H9 (cell line): ENCODE measurements at regions not wholly inside any gene's neighbourhood (a gene's known extent, or its start where the extent isn't known, plus 50 kb on each side); places are given as distances from the start of the nearest gene placed in this dataset.

Source experiments
- DNase-seq: peaks from one replicate; pipeline ENCODE4 v3.0.0-alpha.2; 2017
- H2AFZ ChIP-seq: one replicate; pipeline ENCODE4 v1.6.1; 2013; ENCODE audit warnings: mild to moderate bottlenecking, low read length, control low read depth, moderate library complexity
- H2AK5ac ChIP-seq: 2 replicates; pipeline ENCODE4 v1.6.1; 2013; ENCODE audit warnings: low read length, control low read depth, mixed read lengths; ENCODE audit not compliant: insufficient read length
- H2BK120ac ChIP-seq: one replicate; pipeline ENCODE4 v1.6.1; 2013; ENCODE audit warnings: low read depth, mild to moderate bottlenecking, low read length, control low read depth, inconsistent platforms; ENCODE audit not compliant: poor library complexity, severe bottlenecking
- H2BK12ac ChIP-seq: 2 replicates; pipeline ENCODE4 v1.6.1; 2013; ENCODE audit warnings: low read length, control low read depth, mixed read lengths, low read depth; ENCODE audit not compliant: insufficient read length
- H2BK15ac ChIP-seq: 2 replicates; pipeline ENCODE4 v1.6.1; 2013; ENCODE audit warnings: low read depth, low read length, control low read depth
- H2BK20ac ChIP-seq: one replicate; pipeline ENCODE4 v1.6.1; 2013; ENCODE audit warnings: low read depth, mild to moderate bottlenecking, low read length, control low read depth, inconsistent platforms; ENCODE audit not compliant: poor library complexity, severe bottlenecking
- H2BK5ac ChIP-seq: 2 replicates; pipeline ENCODE4 v1.6.1; 2013; ENCODE audit warnings: low read length, control low read depth, mixed read lengths; ENCODE audit not compliant: insufficient read length
- H3K14ac ChIP-seq: 2 replicates; pipeline ENCODE4 v1.6.1; 2013; ENCODE audit warnings: low read length, control low read depth; ENCODE audit not compliant: insufficient read depth
- H3K18ac ChIP-seq: 2 replicates; pipeline ENCODE4 v1.6.1; 2013; ENCODE audit warnings: low read depth, mild to moderate bottlenecking, mixed read lengths, low read length, control low read depth; ENCODE audit not compliant: insufficient read length
- H3K23ac ChIP-seq: 2 replicates; pipeline ENCODE4 v1.6.1; 2013; ENCODE audit warnings: low read length, control low read depth, mixed read lengths, low read depth; ENCODE audit not compliant: insufficient read length
- H3K23me2 ChIP-seq: 2 replicates; pipeline ENCODE4 v1.6.1; 2013; ENCODE audit warnings: low read depth, mild to moderate bottlenecking, mixed read lengths, low read length, control low read depth; ENCODE audit not compliant: insufficient read length, poor library complexity, severe bottlenecking
- H3K27ac ChIP-seq: 2 replicates; pipeline ENCODE4 v1.5.1; 2013; ENCODE audit warnings: low read length, control low read depth, mixed read lengths, low read depth; ENCODE audit not compliant: insufficient read length
- H3K27me3 ChIP-seq: 2 replicates; pipeline ENCODE4 v1.6.1; 2013; ENCODE audit warnings: low read length, control low read depth, inconsistent platforms; ENCODE audit not compliant: insufficient read depth
- H3K4ac ChIP-seq: 2 replicates; pipeline ENCODE4 v1.6.1; 2013; ENCODE audit warnings: low read depth, mild to moderate bottlenecking, control low read depth, inconsistent platforms, low read length, moderate library complexity
- H3K4me1 ChIP-seq: 2 replicates; pipeline ENCODE4 v1.6.1; 2013; ENCODE audit warnings: low read length, control low read depth, inconsistent platforms; ENCODE audit not compliant: insufficient read depth
- H3K4me2 ChIP-seq: 2 replicates; pipeline ENCODE4 v1.6.1; 2013; ENCODE audit warnings: low read length, control low read depth, mixed read lengths; ENCODE audit not compliant: insufficient read length, insufficient read depth
- H3K56ac ChIP-seq: 2 replicates; pipeline ENCODE4 v1.6.1; 2013; ENCODE audit warnings: low read depth, mild to moderate bottlenecking, mixed read lengths, low read length, control low read depth; ENCODE audit not compliant: insufficient read length
- H3K79me1 ChIP-seq: 2 replicates; pipeline ENCODE4 v1.6.1; 2013; ENCODE audit warnings: low read depth, mild to moderate bottlenecking, moderate library complexity, low read length, control low read depth, inconsistent platforms; ENCODE audit not compliant: insufficient read depth, poor library complexity, severe bottlenecking
- H3K79me2 ChIP-seq: 2 replicates; pipeline ENCODE4 v1.6.1; 2013; ENCODE audit warnings: low read length, control low read depth, inconsistent platforms; ENCODE audit not compliant: insufficient read depth
- H3K9ac ChIP-seq: 2 replicates; pipeline ENCODE4 v1.6.1; 2013; ENCODE audit warnings: low read length, control low read depth, mixed read lengths; ENCODE audit not compliant: insufficient read length; ENCODE audit errors: extremely low read depth
- H3K9me3 ChIP-seq: one replicate; pipeline ENCODE4 v1.6.1; 2013; ENCODE audit warnings: low read depth, low read length, inconsistent platforms; ENCODE audit not compliant: control insufficient read depth
- H3T11ph ChIP-seq: one replicate; pipeline ENCODE4 v1.6.1; 2013; ENCODE audit warnings: mild to moderate bottlenecking, low read length, control low read depth, inconsistent platforms
- H4K20me1 ChIP-seq: one replicate; pipeline ENCODE4 v1.6.1; 2013; ENCODE audit not compliant: control insufficient read depth, insufficient read length, insufficient read depth
- H4K5ac ChIP-seq: 2 replicates; pipeline ENCODE4 v1.6.1; 2013; ENCODE audit warnings: low read depth, mild to moderate bottlenecking, mixed read lengths, low read length, control low read depth; ENCODE audit not compliant: insufficient read length
- H4K8ac ChIP-seq: replicated peaks from 2 replicates; pipeline ENCODE4 v1.6.1; 2013; ENCODE audit warnings: low read length, control low read depth, mixed read lengths, low read depth; ENCODE audit not compliant: insufficient read length
- H4K91ac ChIP-seq: 2 replicates; pipeline ENCODE4 v1.6.1; 2013; ENCODE audit warnings: low read depth, mild to moderate bottlenecking, moderate library complexity, mixed read lengths, low read length, control low read depth; ENCODE audit not compliant: insufficient read length
- H3K27ac Mint-ChIP-seq, 3 experiments: 2 replicates in 2 of 3; 3 replicates in 1 of 3; pipeline ENCODE4 v1.8.0; 2020 to 2021; ENCODE audit warnings: mixed read lengths in 3 of 3, mild to moderate bottlenecking in 1 of 3, moderate library complexity in 1 of 3
- H3K27me3 Mint-ChIP-seq: 2 replicates; pipeline ENCODE4 v1.8.0; 2021; ENCODE audit warnings: low read depth, mild to moderate bottlenecking, moderate library complexity, mixed read lengths
- H3K36me3 Mint-ChIP-seq, 3 experiments: 2 replicates in 2 of 3; 3 replicates in 1 of 3; pipeline ENCODE4 v1.8.0; 2020 to 2021; ENCODE audit warnings: low read depth in 3 of 3, mixed read lengths in 3 of 3; ENCODE audit not compliant: insufficient read depth in 1 of 3
- H3K4me1 Mint-ChIP-seq, 2 experiments: 2 replicates each; pipeline ENCODE4 v1.8.0; 2020; ENCODE audit warnings: mixed read lengths in 2 of 2
- H3K4me3 Mint-ChIP-seq, 2 experiments: 2 replicates in 1 of 2; 3 replicates in 1 of 2; pipeline ENCODE4 v1.8.0; 2020 to 2021; ENCODE audit warnings: mild to moderate bottlenecking in 2 of 2, mixed read lengths in 2 of 2, moderate library complexity in 1 of 2
- H3K9me3 Mint-ChIP-seq, 2 experiments: 2 replicates in 1 of 2; 3 replicates in 1 of 2; pipeline ENCODE4 v1.8.0; 2020; ENCODE audit warnings: mild to moderate bottlenecking in 2 of 2, mixed read lengths in 2 of 2, moderate library complexity in 1 of 2
- WGBS: extraction: QIAGEN DNeasy Blood & Tissue Kit; methylation state at CpG from one replicate; pipeline ENCODE4 v1.1.7; 2013; ENCODE audit warnings: missing lambda C conversion rate, low lambda C conversion rate, mixed read lengths; ENCODE audit not compliant: insufficient read length; ENCODE audit errors: extremely low coverage; 5-methylcytosine and 5-hydroxymethylcytosine counted together
- TF ChIP-seq, protein P1 (sequence below): fragments of 200-600 bp; sonication (generic); conservative IDR thresholded peaks from 3 replicates; pipeline ENCODE4 v1.8.0; 2021; ENCODE audit warnings: antibody characterized with exemption, mild to moderate bottlenecking

DNA sequence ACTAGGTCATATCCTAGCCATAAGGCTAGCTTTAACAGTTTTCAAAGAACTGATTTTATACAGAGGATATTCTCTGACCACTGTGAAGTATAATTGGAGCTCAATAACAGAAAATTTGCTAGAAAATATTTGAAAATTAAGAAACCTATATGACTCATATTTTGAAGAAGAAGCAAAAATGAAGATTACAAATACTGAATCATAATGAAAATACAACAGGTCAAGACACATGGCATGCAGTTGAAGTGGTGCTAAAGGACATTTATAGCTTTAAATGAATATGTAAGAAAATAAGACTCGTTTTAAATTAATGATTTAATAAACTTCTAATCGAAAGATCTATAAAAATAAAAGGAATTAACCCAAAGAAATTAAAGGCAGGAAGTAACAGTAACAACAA is 1234.6 kb downstream of the SLC16A7 start:
- no CpG with 5 or more reads among the region's 2 CpGs for WGBS

More for the DNA sequence above, 1234.6 kb downstream of the SLC16A7 start:
- H3K27ac Mint-ChIP-seq = no peak overlapping the region
- Histone ChIP-seq H2BK20ac (no peak overlapping the region), H2BK5ac (no peak overlapping the region), H3K79me1 (no peaks in the 10 kb centered on the region), H3K9ac (no peak overlapping the region), H3K23me2 (no peaks in the 10 kb centered on the region), H3K27ac (no peak overlapping the region), H2BK15ac (no peak overlapping the region), H4K20me1 (no peaks in the 10 kb centered on the region), H4K8ac (no peak overlapping the region), H4K5ac (no peak overlapping the region), H3K27me3 (no peaks in the 10 kb centered on the region), H3K23ac (no peak overlapping the region), H3T11ph (no peak overlapping the region), H2BK120ac (no peak overlapping the region), H3K56ac (no peak overlapping the region), H2AFZ (no peak overlapping the region), H2AK5ac (no peak overlapping the region), H3K79me2 (no peaks in the 10 kb centered on the region), H4K91ac (no peak overlapping the region), H2BK12ac (no peak overlapping the region), H3K14ac (no peak overlapping the region), H3K18ac (no peak overlapping the region), H3K4ac (no peak overlapping the region), H3K4me2 (no peak overlapping the region), H3K4me1 (no peaks in the 10 kb centered on the region), H3K9me3 (no peaks in the 10 kb centered on the region)
- no peaks in the 10 kb centered on the region for H3K36me3 Mint-ChIP-seq
- TF ChIP-seq, protein P1, sequence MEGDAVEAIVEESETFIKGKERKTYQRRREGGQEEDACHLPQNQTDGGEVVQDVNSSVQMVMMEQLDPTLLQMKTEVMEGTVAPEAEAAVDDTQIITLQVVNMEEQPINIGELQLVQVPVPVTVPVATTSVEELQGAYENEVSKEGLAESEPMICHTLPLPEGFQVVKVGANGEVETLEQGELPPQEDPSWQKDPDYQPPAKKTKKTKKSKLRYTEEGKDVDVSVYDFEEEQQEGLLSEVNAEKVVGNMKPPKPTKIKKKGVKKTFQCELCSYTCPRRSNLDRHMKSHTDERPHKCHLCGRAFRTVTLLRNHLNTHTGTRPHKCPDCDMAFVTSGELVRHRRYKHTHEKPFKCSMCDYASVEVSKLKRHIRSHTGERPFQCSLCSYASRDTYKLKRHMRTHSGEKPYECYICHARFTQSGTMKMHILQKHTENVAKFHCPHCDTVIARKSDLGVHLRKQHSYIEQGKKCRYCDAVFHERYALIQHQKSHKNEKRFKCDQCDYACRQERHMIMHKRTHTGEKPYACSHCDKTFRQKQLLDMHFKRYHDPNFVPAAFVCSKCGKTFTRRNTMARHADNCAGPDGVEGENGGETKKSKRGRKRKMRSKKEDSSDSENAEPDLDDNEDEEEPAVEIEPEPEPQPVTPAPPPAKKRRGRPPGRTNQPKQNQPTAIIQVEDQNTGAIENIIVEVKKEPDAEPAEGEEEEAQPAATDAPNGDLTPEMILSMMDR = no peak
- DNase-seq = no peak
- no peaks in the 10 kb centered on the region for H3K9me3 Mint-ChIP-seq
- no peak overlapping the region for H3K4me3 Mint-ChIP-seq
- no peaks in the 10 kb centered on the region for H3K27me3 Mint-ChIP-seq
- H3K4me1 Mint-ChIP-seq = peaks cover 5 to 11% of the 10 kb centered on the region in 2 experiments
